ENCODE measurements at regions not wholly inside any gene's neighbourhood (a gene's known extent, or its start where the extent isn't known, plus 50 kb on each side); places are given as distances from the start of the nearest gene placed in this dataset.

DNA sequence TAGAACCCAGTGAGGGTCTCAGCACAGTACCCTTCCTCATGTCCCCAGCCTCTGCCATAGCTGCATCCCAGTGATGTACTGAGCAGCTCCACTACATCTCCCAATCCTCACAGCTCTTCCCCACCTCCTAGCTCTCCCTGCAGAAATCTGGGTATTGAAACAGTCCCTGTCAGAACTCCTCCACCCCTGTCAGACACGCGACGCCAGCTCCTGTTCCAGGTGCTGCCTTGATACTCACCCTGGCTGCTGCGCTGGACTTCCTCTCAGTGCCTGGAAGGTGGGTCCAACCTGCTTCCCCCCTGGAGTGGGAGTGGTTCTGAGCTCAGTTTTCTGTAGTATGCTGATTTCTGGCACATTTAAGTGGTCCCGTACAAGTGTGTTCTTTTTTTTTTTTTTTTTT lies 160.9 kb upstream of the SLCO3A1 start:
- TF ChIP-seq, protein P1, sequence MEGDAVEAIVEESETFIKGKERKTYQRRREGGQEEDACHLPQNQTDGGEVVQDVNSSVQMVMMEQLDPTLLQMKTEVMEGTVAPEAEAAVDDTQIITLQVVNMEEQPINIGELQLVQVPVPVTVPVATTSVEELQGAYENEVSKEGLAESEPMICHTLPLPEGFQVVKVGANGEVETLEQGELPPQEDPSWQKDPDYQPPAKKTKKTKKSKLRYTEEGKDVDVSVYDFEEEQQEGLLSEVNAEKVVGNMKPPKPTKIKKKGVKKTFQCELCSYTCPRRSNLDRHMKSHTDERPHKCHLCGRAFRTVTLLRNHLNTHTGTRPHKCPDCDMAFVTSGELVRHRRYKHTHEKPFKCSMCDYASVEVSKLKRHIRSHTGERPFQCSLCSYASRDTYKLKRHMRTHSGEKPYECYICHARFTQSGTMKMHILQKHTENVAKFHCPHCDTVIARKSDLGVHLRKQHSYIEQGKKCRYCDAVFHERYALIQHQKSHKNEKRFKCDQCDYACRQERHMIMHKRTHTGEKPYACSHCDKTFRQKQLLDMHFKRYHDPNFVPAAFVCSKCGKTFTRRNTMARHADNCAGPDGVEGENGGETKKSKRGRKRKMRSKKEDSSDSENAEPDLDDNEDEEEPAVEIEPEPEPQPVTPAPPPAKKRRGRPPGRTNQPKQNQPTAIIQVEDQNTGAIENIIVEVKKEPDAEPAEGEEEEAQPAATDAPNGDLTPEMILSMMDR (IDR thresholded peaks at IDR 0.05; ENCODE audit: insufficient read depth, low read length, poor library complexity, severe bottlenecking) = no peak
- no peaks in the 10 kb centered on the region; the same call in none of the 2 replicates for H3K27me3 ChIP-seq (replicated peaks; ENCODE audit: control insufficient read depth, insufficient read depth, low read length)

DNA sequence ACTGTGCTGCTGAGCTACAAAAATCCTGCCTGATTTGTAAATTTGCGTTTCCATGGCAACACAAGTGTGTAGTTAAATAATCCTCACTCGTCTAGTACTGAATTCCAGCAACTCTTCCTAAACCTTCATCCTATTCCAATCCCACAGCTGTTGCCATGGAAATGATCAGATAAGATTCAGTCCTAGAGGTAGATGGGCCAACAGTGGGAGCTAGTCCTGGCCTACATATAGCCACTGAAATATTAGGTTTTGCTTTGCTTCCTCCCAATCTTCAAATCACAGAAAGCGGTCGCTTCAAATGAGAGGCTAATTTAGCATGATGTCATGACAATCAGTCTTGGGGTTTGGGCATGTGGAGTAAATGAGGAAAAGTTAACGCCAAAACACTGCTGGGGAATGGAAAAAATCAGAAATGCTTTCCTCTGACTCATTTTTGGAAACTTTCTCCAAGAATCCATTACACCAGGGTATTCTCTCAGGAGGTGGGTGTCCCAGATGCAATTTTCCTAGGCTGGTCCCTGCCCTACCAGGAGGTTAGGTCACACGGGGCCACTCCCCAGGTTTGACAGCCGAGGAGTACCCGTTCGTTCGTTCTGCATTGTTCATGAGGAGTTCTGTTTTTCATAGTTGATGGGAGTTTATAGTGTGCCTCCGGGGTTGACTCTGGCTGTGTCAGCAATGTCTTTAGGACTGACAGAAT lies 159.2 kb upstream of the SLCO3A1 start:
- no peak for DNase-seq (ENCODE audit: extremely low read depth, insufficient read length)

More for the DNA sequence above, 160.9 kb upstream of the SLCO3A1 start:
- H3K4me3 ChIP-seq (replicated peaks; ENCODE audit: low read depth, low read length) = no peak overlapping the region
- H3K36me3 ChIP-seq (ENCODE audit: control insufficient read depth, insufficient read depth, low read length) = no peaks in the 10 kb centered on the region
- no peak for DNase-seq (ENCODE audit: extremely low read depth, insufficient read length)

DNA sequence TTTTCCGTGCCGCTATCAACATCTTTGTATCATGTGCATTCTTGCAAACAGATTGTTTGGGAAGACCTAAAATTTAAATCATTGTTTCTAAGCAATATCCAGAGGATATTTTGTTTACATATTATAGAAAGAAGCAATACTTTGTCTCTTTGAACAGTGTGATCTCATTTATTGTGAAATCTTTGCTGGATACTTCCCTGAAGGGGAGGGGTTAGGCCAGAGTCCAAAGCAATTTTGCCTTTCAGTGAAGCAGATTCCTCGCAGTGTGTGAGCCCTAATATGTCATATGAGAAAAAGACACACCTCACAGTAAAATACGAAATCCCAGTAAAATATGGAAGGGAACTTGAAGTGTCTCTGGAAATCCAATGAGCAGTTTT lies 158.7 kb upstream of the SLCO3A1 start:
- TF ChIP-seq, protein P1 (IDR thresholded peaks at IDR 0.05; ENCODE audit: insufficient read depth, low read length, poor library complexity, severe bottlenecking) = no peak
- DNase-seq (ENCODE audit: extremely low read depth, insufficient read length) = no peak
- no peaks in the 10 kb centered on the region for H3K36me3 ChIP-seq (ENCODE audit: control insufficient read depth, insufficient read depth, low read length)
- no peaks in the 10 kb centered on the region; the same call in none of the 2 replicates for H3K27me3 ChIP-seq (replicated peaks; ENCODE audit: control insufficient read depth, insufficient read depth, low read length)
- no peak overlapping the region for H3K4me3 ChIP-seq (replicated peaks; ENCODE audit: low read depth, low read length)

More for the DNA sequence above, 159.2 kb upstream of the SLCO3A1 start:
- Histone ChIP-seq H3K4me3 (replicated peaks; ENCODE audit: low read depth, low read length) (no peak overlapping the region), H3K36me3 (ENCODE audit: control insufficient read depth, insufficient read depth, low read length) (no peaks in the 10 kb centered on the region), H3K27me3 (replicated peaks; ENCODE audit: control insufficient read depth, insufficient read depth, low read length) (no peaks in the 10 kb centered on the region; the same call in none of the 2 replicates)
- TF ChIP-seq, protein P1 (IDR thresholded peaks at IDR 0.05; ENCODE audit: insufficient read depth, low read length, poor library complexity, severe bottlenecking) = no peak

DNA sequence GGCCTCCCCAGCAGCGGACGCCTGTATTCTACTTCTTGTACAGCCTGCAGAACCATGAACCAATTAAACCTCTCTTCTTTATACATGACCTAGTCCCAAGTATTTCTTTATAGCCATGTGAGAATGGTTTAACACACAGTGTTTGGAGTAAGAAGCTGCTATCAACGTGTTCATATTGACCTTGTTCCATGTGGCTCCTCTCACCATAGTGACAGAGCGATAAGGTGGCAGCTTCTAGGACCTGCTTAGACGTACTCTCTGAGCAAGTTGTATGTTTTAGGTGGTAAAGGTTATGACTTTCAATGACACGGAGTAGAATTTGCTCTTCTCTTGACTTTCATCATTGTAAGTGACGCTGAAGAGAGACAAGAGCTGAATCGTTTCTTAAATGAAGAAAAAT lies 157.7 kb upstream of the SLCO3A1 start:
- DNase-seq (ENCODE audit: extremely low read depth, insufficient read length) = no peak
- H3K36me3 ChIP-seq (ENCODE audit: control insufficient read depth, insufficient read depth, low read length) = no peaks in the 10 kb centered on the region
- no peaks in the 10 kb centered on the region; the same call in none of the 2 replicates for H3K27me3 ChIP-seq (replicated peaks; ENCODE audit: control insufficient read depth, insufficient read depth, low read length)
- no peak overlapping the region for H3K4me3 ChIP-seq (replicated peaks; ENCODE audit: low read depth, low read length)
- TF ChIP-seq, protein P1 (IDR thresholded peaks at IDR 0.05; ENCODE audit: insufficient read depth, low read length, poor library complexity, severe bottlenecking) = no peak

DNA sequence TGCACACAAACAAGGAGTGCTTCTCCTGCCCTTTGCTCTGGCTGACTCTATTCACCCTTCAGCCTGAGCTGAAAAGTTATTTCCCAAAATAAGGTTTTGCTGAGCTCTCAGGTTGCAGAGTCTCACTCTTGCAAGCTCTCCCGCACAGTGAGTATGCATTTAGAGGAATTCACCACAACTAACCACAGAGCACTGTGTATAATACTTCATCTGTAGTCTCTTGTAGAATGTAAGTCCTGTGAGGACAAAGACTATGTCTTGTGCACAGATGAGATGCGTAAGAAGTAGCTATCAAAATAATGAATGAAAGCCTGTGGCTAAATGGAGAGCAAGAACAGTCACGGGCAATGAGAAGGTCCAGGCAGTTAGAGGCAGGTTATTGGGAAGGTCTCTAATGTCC lies 156.5 kb upstream of the SLCO3A1 start:
- no peak overlapping the region for H3K4me3 ChIP-seq (replicated peaks; ENCODE audit: low read depth, low read length)
- no peak for DNase-seq (ENCODE audit: extremely low read depth, insufficient read length)
- TF ChIP-seq, protein P1 (IDR thresholded peaks at IDR 0.05; ENCODE audit: insufficient read depth, low read length, poor library complexity, severe bottlenecking) = no peak

More for the DNA sequence above, 156.5 kb upstream of the SLCO3A1 start:
- Histone ChIP-seq H3K27me3 (replicated peaks; ENCODE audit: control insufficient read depth, insufficient read depth, low read length) (no peaks in the 10 kb centered on the region; the same call in none of the 2 replicates), H3K36me3 (ENCODE audit: control insufficient read depth, insufficient read depth, low read length) (no peaks in the 10 kb centered on the region)

Data from GM06990 (cell line).